Suppressor macrophage treated with lipopolysaccharide for 4 hours (primary cell): ENCODE measurements at regions not wholly inside any gene's neighbourhood (a gene's known extent, or its start where the extent isn't known, plus 50 kb on each side); places are given as distances from the start of the nearest gene placed in this dataset.

ENCODE experiments used
- DNase-seq: peaks from one replicate; pipeline ENCODE4 v3.0.0-alpha.2; 2020

GRCh38 chr6:125499535-125499934 lies 197.8 kb upstream of the HDDC2 start:
- DNase-seq = no peak

- no peak for DNase-seq
These were observed 201.4 kb upstream of the HDDC2 start for GRCh38 chr6:125503181-125503580.

GRCh38 chr6:125507987-125508655 lies 206.4 kb upstream of the HDDC2 start:
- DNase-seq = no peak

GRCh38 chr6:125508793-125509192 lies 207.0 kb upstream of the HDDC2 start:
- DNase-seq = no peak

- DNase-seq = no peak
These were observed 207.7 kb upstream of the HDDC2 start for GRCh38 chr6:125509477-125509876.

- no peak for DNase-seq
These were observed 208.6 kb upstream of the HDDC2 start for GRCh38 chr6:125510405-125510804.

- DNase-seq = no peak
These were observed 210.1 kb upstream of the HDDC2 start for GRCh38 chr6:125511809-125512396.

- no peak for DNase-seq
These were observed 210.9 kb upstream of the HDDC2 start for GRCh38 chr6:125512621-125513020.

- no peak for DNase-seq
These were observed 212.2 kb upstream of the HDDC2 start for GRCh38 chr6:125513978-125514377.

GRCh38 chr6:125516644-125517043 lies 214.9 kb upstream of the HDDC2 start:
- no peak for DNase-seq

- DNase-seq = no peak
These were observed 217.6 kb upstream of the HDDC2 start for GRCh38 chr6:125519367-125519766.

- no peak for DNase-seq
These were observed 222.6 kb upstream of the HDDC2 start for GRCh38 chr6:125524356-125524755.

GRCh38 chr6:125526007-125526720 lies 223.3 kb upstream of the HEY2 start:
- DNase-seq = no peak

GRCh38 chr6:125528621-125529041 lies 220.8 kb upstream of the HEY2 start:
- DNase-seq = no peak

- no peak for DNase-seq
These were observed 220.4 kb upstream of the HEY2 start for GRCh38 chr6:125529061-125529460.

- no peak for DNase-seq
These were observed 215.6 kb upstream of the HEY2 start for GRCh38 chr6:125533710-125534397.

GRCh38 chr6:125534430-125535263 lies 214.8 kb upstream of the HEY2 start:
- DNase-seq = no peak

GRCh38 chr6:125537090-125537489 lies 212.3 kb upstream of the HEY2 start:
- DNase-seq = no peak

GRCh38 chr6:125539892-125540291 lies 209.5 kb upstream of the HEY2 start:
- DNase-seq = no peak

- DNase-seq = no peak
These were observed 204.6 kb upstream of the HEY2 start for GRCh38 chr6:125544819-125545218.

GRCh38 chr6:125546841-125547251 lies 202.6 kb upstream of the HEY2 start:
- DNase-seq = no peak

GRCh38 chr6:125547381-125547780 lies 202.1 kb upstream of the HEY2 start:
- no peak for DNase-seq
